ENCODE measurements at regions not wholly inside any gene's neighbourhood (a gene's known extent, or its start where the extent isn't known, plus 50 kb on each side); places are given as distances from the start of the nearest gene placed in this dataset.

- no peak for DNase-seq (ENCODE audit: low read depth)
- H3K4me3 ChIP-seq (ENCODE audit: low read depth, low read length): no peak overlapping the region
- no peak for TF ChIP-seq CTCF (IDR thresholded peaks at IDR 0.05; ENCODE audit: insufficient read depth, low read length, poor library complexity, severe bottlenecking)
- no peaks in the 10 kb centered on the region for H3K36me3 ChIP-seq (ENCODE audit: control insufficient read depth, insufficient read depth, low read length)
- no peaks in the 10 kb centered on the region for H3K27me3 ChIP-seq (ENCODE audit: control insufficient read depth, insufficient read depth, low read length)
These were observed 151.9 kb downstream of the TNFSF18 start for GRCh38 chr1:172898866-172899265.

GRCh38 chr1:172900376-172900997 is 150.3 kb downstream of the TNFSF18 start:
- TF ChIP-seq CTCF (IDR thresholded peaks at IDR 0.05; ENCODE audit: insufficient read depth, low read length, poor library complexity, severe bottlenecking): no peak
- H3K36me3 ChIP-seq (ENCODE audit: control insufficient read depth, insufficient read depth, low read length): no peaks in the 10 kb centered on the region
- no peak overlapping the region for H3K4me3 ChIP-seq (ENCODE audit: low read depth, low read length)
- no peaks in the 10 kb centered on the region for H3K27me3 ChIP-seq (ENCODE audit: control insufficient read depth, insufficient read depth, low read length)
- DNase-seq (ENCODE audit: low read depth): no peak

GRCh38 chr1:172902200-172902599 is 148.5 kb downstream of the TNFSF18 start:
- TF ChIP-seq CTCF (IDR thresholded peaks at IDR 0.05; ENCODE audit: insufficient read depth, low read length, poor library complexity, severe bottlenecking): no peak
- no peak for DNase-seq (ENCODE audit: low read depth)
- Histone ChIP-seq H3K27me3 (ENCODE audit: control insufficient read depth, insufficient read depth, low read length) (no peaks in the 10 kb centered on the region), H3K36me3 (ENCODE audit: control insufficient read depth, insufficient read depth, low read length) (no peaks in the 10 kb centered on the region), H3K4me3 (ENCODE audit: low read depth, low read length) (no peak overlapping the region)

- TF ChIP-seq CTCF (IDR thresholded peaks at IDR 0.05; ENCODE audit: insufficient read depth, low read length, poor library complexity, severe bottlenecking): no peak
- no peak for DNase-seq (ENCODE audit: low read depth)
- H3K36me3 ChIP-seq (ENCODE audit: control insufficient read depth, insufficient read depth, low read length): no peaks in the 10 kb centered on the region
- no peak overlapping the region for H3K4me3 ChIP-seq (ENCODE audit: low read depth, low read length)
- H3K27me3 ChIP-seq (ENCODE audit: control insufficient read depth, insufficient read depth, low read length): no peaks in the 10 kb centered on the region
These were observed 147.8 kb downstream of the TNFSF18 start for GRCh38 chr1:172902861-172903381.

- TF ChIP-seq CTCF (IDR thresholded peaks at IDR 0.05; ENCODE audit: insufficient read depth, low read length, poor library complexity, severe bottlenecking): no peak
- no peak for DNase-seq (ENCODE audit: low read depth)
- no peaks in the 10 kb centered on the region for H3K36me3 ChIP-seq (ENCODE audit: control insufficient read depth, insufficient read depth, low read length)
- no peak overlapping the region for H3K4me3 ChIP-seq (ENCODE audit: low read depth, low read length)
- H3K27me3 ChIP-seq (ENCODE audit: control insufficient read depth, insufficient read depth, low read length): no peaks in the 10 kb centered on the region
These were observed 147.0 kb downstream of the TNFSF18 start for GRCh38 chr1:172903581-172904220.
